ENCODE measurements at regions not wholly inside any gene's neighbourhood (a gene's known extent, or its start where the extent isn't known, plus 50 kb on each side); places are given as distances from the start of the nearest gene placed in this dataset.
A peak's percentile ranks its signal among the peaks of the same experiment; 100 is the strongest.
"Not testable (repeated sequence)": the region's sequence is repeated elsewhere in the genome, so short reads cannot be mapped to it uniquely, and the experiment has no call there.

GRCh38 chr6:14578994-14579393, 461.4 kb downstream of the CD83 start:
- DNase-seq = no peak

GRCh38 chr6:14582749-14583148, 465.2 kb downstream of the CD83 start:
- DNase-seq = no peak

- DNase-seq = no peak
These were observed 466.3 kb downstream of the CD83 start for GRCh38 chr6:14583826-14584225.

GRCh38 chr6:14584450-14584849, 466.9 kb downstream of the CD83 start:
- DNase-seq = peak; percentile 34

- no peak for DNase-seq
These were observed 468.1 kb downstream of the CD83 start for GRCh38 chr6:14585689-14586088.

GRCh38 chr6:14589175-14589574, 471.6 kb downstream of the CD83 start:
- no peak for DNase-seq

- DNase-seq = no peak
These were observed 473.0 kb downstream of the CD83 start for GRCh38 chr6:14590586-14590985.

- DNase-seq = no peak
These were observed 474.4 kb downstream of the CD83 start for GRCh38 chr6:14591998-14592397.

- DNase-seq = no peak
These were observed 475.7 kb downstream of the CD83 start for GRCh38 chr6:14593286-14593685.

GRCh38 chr6:14595751-14596150, 478.2 kb downstream of the CD83 start:
- DNase-seq = no peak

GRCh38 chr6:14596410-14596809, 478.8 kb downstream of the CD83 start:
- no peak for DNase-seq

- DNase-seq = no peak
These were observed 479.5 kb downstream of the CD83 start for GRCh38 chr6:14597090-14597489.

GRCh38 chr6:14598017-14598864, 480.7 kb downstream of the CD83 start:
- DNase-seq = no peak

GRCh38 chr6:14600306-14600705, 482.7 kb downstream of the CD83 start:
- not testable (repeated sequence) for DNase-seq

- peak; percentile 91 for DNase-seq
These were observed 483.9 kb downstream of the CD83 start for GRCh38 chr6:14601490-14601889.

GRCh38 chr6:14606353-14606752, 488.8 kb downstream of the CD83 start:
- DNase-seq = no peak

- no peak for DNase-seq
These were observed 492.6 kb downstream of the CD83 start for GRCh38 chr6:14610141-14610540.

- no peak for DNase-seq
These were observed 494.7 kb downstream of the CD83 start for GRCh38 chr6:14612016-14612980.

GRCh38 chr6:14614631-14615030, 497.1 kb downstream of the CD83 start:
- DNase-seq = no peak

GRCh38 chr6:14616656-14617055, 499.1 kb downstream of the CD83 start:
- DNase-seq = no peak

- no peak for DNase-seq
These were observed 501.3 kb downstream of the CD83 start for GRCh38 chr6:14618759-14619418.

GRCh38 chr6:14619419-14619781, 501.8 kb downstream of the CD83 start:
- DNase-seq = no peak

- DNase-seq = no peak
These were observed 502.9 kb downstream of the CD83 start for GRCh38 chr6:14620522-14620921.
